ENCODE measurements at regions not wholly inside any gene's neighbourhood (a gene's known extent, or its start where the extent isn't known, plus 50 kb on each side); places are given as distances from the start of the nearest gene placed in this dataset.
A peak's percentile ranks its signal among the peaks of the same experiment; 100 is the strongest.

DNA sequence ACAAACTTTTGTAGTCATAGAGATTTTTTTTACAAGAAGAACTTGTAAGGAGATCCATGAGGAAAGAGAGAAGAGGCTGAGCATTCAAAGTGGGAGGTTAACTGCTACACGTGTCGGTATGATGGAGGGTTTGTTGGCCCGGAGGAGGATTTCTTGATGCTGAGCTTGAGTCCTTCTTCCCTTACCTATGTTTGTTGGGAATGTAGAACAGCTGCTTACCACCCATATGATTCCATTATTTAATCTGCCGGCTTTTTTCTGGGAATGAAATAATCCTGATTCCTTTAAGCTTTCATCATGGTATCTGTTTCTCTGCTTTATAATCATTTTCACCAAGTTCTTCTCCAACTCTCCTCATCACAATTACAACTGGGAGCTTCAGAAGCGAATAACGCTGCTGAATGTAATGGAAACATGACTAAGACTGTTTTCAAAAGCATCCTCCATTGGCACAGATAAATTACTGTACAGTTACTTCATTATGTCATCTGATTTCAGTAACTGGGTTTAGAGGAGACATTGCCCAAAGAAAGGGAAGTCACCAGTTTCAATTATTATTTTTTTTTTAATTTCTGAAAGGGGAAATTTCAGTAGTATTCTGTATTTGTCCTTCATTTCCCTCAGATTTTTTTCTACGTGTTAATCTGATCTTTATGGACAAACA, 420.6 kb downstream of the SPRY1 start:
- TF ChIP-seq GATA2 (IDR thresholded peaks at IDR 0.05; ENCODE audit: low read depth, low read length) (no peak), GATA3 (IDR thresholded peaks at IDR 0.05; ENCODE audit: low read depth, low read length) (no peak)

DNA sequence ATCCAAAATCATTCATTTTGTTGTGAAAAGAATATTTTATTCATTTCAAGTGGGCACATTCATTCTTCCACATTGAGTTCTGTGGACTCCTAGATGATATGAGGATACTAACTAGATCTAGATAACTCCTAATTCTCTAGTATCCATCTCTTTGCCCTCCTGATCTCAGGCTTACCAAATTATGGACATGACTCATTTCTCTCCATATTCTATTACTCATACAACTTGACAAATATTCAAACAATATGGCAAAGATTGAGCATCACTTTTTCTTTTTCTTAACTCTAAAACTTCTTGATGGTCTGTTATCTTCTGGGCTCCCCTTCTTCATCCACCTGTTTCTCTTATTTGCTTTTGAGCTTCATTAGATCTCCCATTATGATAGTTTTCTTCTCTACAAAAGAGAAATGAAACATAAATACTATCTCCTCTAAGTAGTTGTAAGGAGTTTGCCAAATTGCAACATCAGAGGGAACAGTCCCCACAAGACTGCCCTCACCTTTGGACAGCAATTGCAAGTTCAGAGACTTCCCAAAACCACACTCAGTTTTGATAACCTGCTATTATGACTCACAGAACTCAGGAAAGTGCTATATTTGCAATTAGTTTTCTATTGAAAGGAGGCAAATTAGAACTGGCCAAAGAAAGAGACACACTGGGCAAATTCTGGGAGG, 422.9 kb downstream of the SPRY1 start:
- no peak for TF ChIP-seq GATA3 (IDR thresholded peaks at IDR 0.05; ENCODE audit: low read depth, low read length)
- TF ChIP-seq GATA2 (IDR thresholded peaks at IDR 0.05; ENCODE audit: low read depth, low read length) = no peak

DNA sequence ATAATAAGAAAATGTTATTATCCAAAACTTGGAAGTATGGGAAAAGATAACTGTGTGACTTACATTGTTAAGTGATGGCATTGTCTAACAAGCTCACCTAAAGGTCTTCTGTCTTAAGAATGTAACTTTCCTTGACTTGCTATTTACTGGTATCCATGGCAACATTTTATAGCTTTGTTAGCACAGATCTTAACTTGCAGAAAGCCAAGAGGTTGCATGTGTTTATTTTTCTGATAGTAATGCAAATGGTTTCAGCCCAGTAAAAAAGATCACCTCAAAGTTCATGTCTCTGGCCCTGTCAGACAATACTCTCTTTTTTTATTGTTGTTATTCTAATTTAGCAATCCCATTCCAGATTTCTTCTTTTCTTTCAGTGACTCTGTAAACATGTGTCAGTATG, 425.3 kb downstream of the SPRY1 start:
- TF ChIP-seq GATA3 (IDR thresholded peaks at IDR 0.05; ENCODE audit: low read depth, low read length) = no peak
- no peak for TF ChIP-seq GATA2 (IDR thresholded peaks at IDR 0.05; ENCODE audit: low read depth, low read length)

DNA sequence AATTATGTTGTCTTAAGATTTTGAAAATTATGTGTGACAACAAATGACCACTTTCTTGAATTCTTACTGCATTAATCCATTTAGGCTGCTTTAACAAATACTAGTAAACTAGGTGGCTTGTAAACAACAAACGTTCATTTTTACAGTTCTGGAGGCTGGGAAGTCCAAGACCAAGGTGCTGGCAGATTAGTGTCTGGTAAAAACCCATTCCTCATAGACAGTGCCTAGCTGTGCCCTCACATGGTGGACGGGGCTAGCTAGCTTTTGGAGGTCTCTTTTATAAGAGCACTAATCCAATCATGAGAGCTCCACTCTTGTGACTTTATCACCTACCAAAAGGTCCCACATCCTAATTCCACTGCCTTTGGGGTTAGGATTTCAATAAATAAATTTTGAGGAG, 425.8 kb downstream of the SPRY1 start:
- TF ChIP-seq GATA3 (IDR thresholded peaks at IDR 0.05; ENCODE audit: low read depth, low read length) = no peak
- no peak for TF ChIP-seq GATA2 (IDR thresholded peaks at IDR 0.05; ENCODE audit: low read depth, low read length)

DNA sequence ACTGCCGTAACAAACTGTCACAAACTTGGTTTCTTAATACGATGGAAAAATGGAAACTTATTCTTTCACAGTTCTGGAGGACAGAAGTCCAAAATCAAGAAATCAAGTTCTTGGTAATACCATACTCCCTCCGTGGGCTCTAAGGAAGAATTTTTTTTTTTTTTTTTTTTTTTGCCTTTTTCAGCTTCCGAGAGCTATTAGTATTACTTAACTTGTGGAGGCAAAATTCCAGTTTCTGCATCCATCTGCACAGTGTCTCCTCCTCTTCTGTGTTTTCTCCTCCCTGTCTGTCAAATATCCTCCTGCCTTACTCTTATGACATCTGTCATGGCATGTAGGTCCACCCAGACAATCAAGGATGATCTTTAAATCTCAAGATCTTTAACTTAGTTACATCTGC, 426.6 kb downstream of the SPRY1 start:
- TF ChIP-seq GATA3 (IDR thresholded peaks at IDR 0.05; ENCODE audit: low read depth, low read length) (no peak), GATA2 (IDR thresholded peaks at IDR 0.05; ENCODE audit: low read depth, low read length) (no peak)

DNA sequence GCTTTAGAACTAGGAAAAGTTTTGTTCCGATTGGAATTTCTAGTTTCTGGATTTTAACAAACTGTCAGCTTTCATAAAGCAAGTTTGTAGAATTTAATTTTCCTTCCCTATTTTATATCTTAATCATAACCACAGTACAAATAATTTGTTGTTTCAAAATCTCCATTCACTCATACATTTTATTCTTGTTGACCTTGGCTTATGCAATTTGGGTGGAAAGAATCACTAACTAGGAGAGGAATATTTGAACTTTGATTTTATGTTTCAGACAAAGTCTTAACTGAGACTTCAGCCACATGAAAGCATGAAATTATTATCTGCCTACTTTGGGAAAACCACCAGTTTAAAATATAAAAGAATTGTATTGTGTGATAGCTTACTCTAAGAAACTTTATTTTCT, 427.9 kb downstream of the SPRY1 start:
- TF ChIP-seq GATA2 (IDR thresholded peaks at IDR 0.05; ENCODE audit: low read depth, low read length) = no peak
- no peak for TF ChIP-seq GATA3 (IDR thresholded peaks at IDR 0.05; ENCODE audit: low read depth, low read length)

DNA sequence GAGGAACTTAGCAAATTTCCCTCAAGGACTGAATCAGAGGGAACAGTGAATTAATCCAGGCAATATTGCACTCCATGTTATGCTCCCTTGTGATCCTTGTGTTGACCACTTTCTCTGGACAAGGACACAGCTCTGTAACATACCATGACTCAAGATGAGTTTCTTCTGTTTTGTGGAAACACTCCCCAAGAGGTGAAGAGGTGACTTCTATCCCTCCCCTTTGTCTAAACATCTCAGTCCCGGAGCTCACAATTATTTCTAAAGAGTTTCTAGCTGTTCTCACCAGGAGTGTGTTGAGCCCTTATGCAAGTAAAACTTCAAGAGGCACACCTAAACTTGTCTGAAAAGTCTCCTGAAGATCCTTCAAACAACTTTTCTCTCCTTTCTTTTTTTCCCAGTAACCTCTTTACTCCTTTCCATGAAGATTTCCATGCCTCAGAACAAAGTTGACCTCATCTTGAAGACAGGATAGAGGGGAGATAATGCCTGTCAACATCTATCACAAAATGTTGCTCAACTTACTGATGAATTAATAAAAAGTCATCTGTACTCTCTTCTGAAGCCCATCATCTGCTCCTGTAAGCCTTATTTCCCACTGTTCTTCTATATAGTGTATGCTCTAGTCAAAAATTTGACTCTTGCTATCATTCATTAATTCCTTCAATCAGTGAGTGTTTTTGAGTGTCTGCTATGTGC, 429.1 kb downstream of the SPRY1 start:
- TF ChIP-seq GATA2 (IDR thresholded peaks at IDR 0.05; ENCODE audit: low read depth, low read length) (no peak), GATA3 (IDR thresholded peaks at IDR 0.05; ENCODE audit: low read depth, low read length) (no peak)

DNA sequence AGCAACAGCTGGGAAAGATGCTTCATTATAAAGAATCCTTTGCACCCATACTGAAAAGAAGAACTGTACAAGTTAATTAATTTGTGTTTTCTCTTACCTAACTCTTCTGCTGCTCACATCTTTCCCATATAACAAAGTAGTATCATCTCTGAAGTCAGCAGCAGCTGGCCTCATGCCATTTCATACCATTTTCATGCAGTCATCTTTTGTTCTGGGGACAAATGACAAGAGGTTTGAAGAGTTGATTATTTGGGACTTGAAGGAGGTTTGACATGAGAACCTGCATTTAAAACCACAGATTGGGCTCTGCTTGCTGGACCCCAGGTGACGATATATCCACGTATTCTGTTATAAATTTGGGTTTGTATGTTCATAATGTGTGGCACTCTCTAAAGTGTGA, 430.3 kb downstream of the SPRY1 start:
- no peak for TF ChIP-seq GATA2 (IDR thresholded peaks at IDR 0.05; ENCODE audit: low read depth, low read length)
- no peak for TF ChIP-seq GATA3 (IDR thresholded peaks at IDR 0.05; ENCODE audit: low read depth, low read length)

DNA sequence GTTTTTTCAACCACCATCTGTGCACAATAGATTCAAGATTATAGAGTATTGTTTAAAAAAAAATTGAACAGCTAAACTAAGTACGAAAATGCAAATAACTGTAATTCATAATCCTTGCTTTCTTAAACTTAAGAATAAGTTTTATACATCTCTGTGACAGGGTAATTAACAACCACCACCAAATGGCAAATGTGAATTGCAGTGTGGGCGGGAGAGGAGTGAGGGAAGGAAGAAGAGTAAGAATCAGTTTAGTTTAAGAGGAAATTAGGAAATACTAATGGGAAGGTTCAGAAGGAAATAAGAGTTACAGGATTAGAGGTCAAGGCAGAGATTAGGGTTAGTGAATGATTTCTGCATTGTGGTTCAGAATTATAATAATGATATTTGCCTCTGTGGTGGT, 430.9 kb downstream of the SPRY1 start:
- TF ChIP-seq GATA3 (IDR thresholded peaks at IDR 0.05; ENCODE audit: low read depth, low read length) (no peak), GATA2 (IDR thresholded peaks at IDR 0.05; ENCODE audit: low read depth, low read length) (no peak)

DNA sequence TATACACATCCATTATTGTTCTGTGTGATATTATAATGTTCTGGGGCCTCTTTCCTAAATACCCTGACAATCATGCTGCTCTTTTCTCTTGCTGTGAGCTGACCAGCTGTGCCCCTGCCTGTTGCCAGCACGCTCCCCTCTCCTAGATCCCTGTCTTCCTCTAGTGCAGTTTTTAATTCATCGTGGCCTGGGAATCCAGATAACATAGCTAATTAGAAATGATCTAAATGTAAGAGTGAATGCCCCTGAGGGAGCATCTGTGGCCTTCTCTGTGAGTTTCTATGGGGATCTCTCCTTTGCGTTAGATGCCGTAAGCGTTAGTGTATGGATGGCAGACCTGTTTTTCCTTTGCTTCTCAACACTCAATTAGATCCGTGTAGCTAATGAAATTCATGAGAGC, 434.3 kb downstream of the SPRY1 start:
- TF ChIP-seq GATA3 (IDR thresholded peaks at IDR 0.05; ENCODE audit: low read depth, low read length) (peak; percentile 63), GATA2 (IDR thresholded peaks at IDR 0.05; ENCODE audit: low read depth, low read length) (peak; percentile 94)

DNA sequence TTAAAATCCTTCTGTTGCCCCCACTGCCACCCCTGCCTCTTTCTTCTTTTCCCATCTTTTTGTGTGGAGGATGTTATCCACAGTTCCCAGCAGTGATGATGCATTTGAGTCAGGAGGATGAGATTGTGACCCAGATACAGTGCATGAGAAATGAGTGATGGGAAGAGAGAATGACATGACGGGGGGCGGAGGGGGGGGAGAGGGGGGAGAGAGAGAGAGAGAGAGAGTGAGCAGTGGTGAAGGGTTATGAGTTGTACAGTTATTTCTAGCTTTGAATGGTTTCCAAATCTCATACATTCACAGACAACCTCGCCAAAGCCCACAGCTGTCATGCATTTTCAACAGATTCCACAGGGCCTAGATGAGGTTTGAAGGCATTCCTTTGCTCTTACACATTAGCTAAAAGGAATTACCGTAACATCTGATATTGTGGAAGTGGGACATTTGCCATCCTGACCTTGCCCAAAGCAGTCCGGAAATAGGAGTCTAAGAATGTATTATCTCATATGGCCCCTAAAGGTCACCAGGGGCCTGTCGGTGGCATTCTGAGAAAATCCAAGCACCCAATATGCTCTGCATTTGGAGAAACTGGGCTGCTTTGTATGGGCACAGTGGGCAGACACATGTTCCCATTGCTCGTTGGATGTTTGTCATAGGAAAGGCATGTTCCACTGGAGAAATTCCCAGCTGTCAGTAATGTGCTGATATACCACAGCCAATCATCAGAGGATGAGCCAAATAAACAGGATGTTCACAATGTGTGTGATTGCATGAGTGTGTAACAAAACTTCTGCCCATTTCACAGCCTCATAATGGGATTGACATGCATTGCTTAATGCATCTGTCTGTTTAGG, 435.8 kb downstream of the SPRY1 start:
- TF ChIP-seq GATA3 (IDR thresholded peaks at IDR 0.05; ENCODE audit: low read depth, low read length) = no peak
- no peak for TF ChIP-seq GATA2 (IDR thresholded peaks at IDR 0.05; ENCODE audit: low read depth, low read length)

DNA sequence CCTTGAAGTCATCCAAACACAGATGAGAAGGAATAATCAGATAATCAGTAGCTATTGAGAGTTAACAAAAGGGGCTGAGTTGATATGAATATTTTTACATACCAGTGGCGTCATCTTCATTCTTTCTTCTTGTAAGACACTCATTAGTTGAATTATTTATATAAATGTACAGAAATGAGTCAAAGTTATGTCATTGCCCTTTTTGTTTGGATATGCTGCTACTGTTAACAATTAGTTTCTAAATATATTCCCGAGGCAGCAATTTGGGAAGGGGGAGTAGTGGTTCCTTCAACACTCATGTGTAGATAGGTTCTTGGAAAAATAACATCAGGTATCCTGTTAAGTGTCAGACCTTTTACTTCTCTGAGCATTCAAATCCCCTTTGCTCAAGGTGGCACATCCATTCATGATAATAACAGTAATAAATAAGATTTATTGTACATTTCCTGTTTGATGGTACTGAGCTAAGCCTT, 436.6 kb downstream of the SPRY1 start:
- TF ChIP-seq GATA2 (IDR thresholded peaks at IDR 0.05; ENCODE audit: low read depth, low read length) (no peak), GATA3 (IDR thresholded peaks at IDR 0.05; ENCODE audit: low read depth, low read length) (no peak)

DNA sequence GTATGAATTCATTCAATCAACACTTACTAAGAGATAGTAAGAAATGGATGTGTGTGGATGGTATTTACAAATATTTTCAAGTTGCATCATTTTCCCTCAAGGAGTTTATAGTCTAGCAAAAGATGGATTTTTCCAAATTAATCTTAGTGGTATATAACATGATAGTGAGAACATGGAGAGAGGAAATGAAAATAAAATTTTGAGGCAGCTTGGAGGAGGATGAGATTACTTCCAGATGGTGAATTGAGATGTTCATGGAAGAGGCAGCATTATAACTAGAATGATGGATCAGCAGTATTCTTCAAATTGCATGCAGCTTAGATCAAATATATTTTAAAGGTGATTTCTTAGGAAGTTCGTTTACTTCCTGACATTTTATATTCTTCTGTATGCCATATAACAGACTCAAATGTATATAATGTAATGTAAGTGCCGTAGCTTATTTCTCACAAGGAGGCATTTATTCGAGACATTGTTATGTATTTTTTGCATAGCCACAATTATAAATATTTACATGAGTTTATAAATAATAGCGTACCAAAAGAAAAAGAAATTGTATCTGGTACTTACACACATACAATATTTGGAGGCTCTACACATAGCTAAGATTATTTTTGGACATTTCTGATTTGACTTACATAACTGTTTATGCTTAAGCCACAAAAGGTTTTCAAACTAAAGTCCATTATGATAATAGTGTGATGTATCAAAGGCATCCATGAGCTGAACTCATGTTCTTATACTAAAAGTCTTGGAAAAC, 439.4 kb downstream of the SPRY1 start:
- TF ChIP-seq GATA2 (IDR thresholded peaks at IDR 0.05; ENCODE audit: low read depth, low read length) (no peak), GATA3 (IDR thresholded peaks at IDR 0.05; ENCODE audit: low read depth, low read length) (no peak)

Measured in SH-SY5Y (cell line).